HT-29 (cell line): ENCODE measurements at regions not wholly inside any gene's neighbourhood (a gene's known extent, or its start where the extent isn't known, plus 50 kb on each side); places are given as distances from the start of the nearest gene placed in this dataset.
"Not testable (repeated sequence)": the region's sequence is repeated elsewhere in the genome, so short reads cannot be mapped to it uniquely, and the experiment has no call there.

Source experiments
- DNase-seq: peaks from one replicate; pipeline ENCODE4 v3.0.0-alpha.2; 2015; ENCODE audit warnings: low spot score

- no peak for DNase-seq
Measured at GRCh38 chr7:4437916-4438315, 244.2 kb upstream of the FOXK1 start.

- DNase-seq, result no peak
Measured at GRCh38 chr7:4438723-4439245, 243.3 kb upstream of the FOXK1 start.

- DNase-seq, result no peak
Measured at GRCh38 chr7:4439444-4439843, 242.7 kb upstream of the FOXK1 start.

GRCh38 chr7:4444106-4444505 lies 238.0 kb upstream of the FOXK1 start:
- no peak for DNase-seq

GRCh38 chr7:4445777-4446176 lies 236.3 kb upstream of the FOXK1 start:
- no peak for DNase-seq

- no peak for DNase-seq
Measured at GRCh38 chr7:4449263-4449662, 232.8 kb upstream of the FOXK1 start.

GRCh38 chr7:4450483-4450882 lies 231.6 kb upstream of the FOXK1 start:
- no peak for DNase-seq

GRCh38 chr7:4460597-4460996 lies 221.5 kb upstream of the FOXK1 start:
- DNase-seq, result no peak

- no peak for DNase-seq
Measured at GRCh38 chr7:4461531-4461930, 220.6 kb upstream of the FOXK1 start.

GRCh38 chr7:4468320-4469102 lies 213.6 kb upstream of the FOXK1 start:
- no peak for DNase-seq

- no peak for DNase-seq
Measured at GRCh38 chr7:4470246-4470645, 211.8 kb upstream of the FOXK1 start.

GRCh38 chr7:4472728-4473127 lies 209.4 kb upstream of the FOXK1 start:
- no peak for DNase-seq

- peak; percentile 85 for DNase-seq
Measured at GRCh38 chr7:4479367-4480039, 202.6 kb upstream of the FOXK1 start.

- DNase-seq, result not testable (repeated sequence)
Measured at GRCh38 chr7:4480131-4480530, 202.0 kb upstream of the FOXK1 start.

GRCh38 chr7:4483851-4484250 lies 198.2 kb upstream of the FOXK1 start:
- no peak for DNase-seq

- DNase-seq, result no peak
Measured at GRCh38 chr7:4484545-4484944, 197.6 kb upstream of the FOXK1 start.

GRCh38 chr7:4486907-4487306 lies 195.2 kb upstream of the FOXK1 start:
- no peak for DNase-seq

GRCh38 chr7:4496911-4497310 lies 185.2 kb upstream of the FOXK1 start:
- not testable (repeated sequence) for DNase-seq

GRCh38 chr7:4500812-4501211 lies 181.3 kb upstream of the FOXK1 start:
- DNase-seq, result no peak

GRCh38 chr7:4507886-4508285 lies 174.2 kb upstream of the FOXK1 start:
- not testable (repeated sequence) for DNase-seq

- no peak for DNase-seq
Measured at GRCh38 chr7:4513450-4513849, 168.6 kb upstream of the FOXK1 start.

- no peak for DNase-seq
Measured at GRCh38 chr7:4519819-4520520, 162.1 kb upstream of the FOXK1 start.
